Urinary bladder (tissue), 3 donors: ENCODE measurements at regions not wholly inside any gene's neighbourhood (a gene's known extent, or its start where the extent isn't known, plus 50 kb on each side); places are given as distances from the start of the nearest gene placed in this dataset.

ENCODE experiments used
- DNase-seq: peaks from one replicate; pipeline ENCODE4 v3.0.0-alpha.2; 2015; ENCODE audit errors: extremely low spot score
- H3K27ac ChIP-seq: one replicate; pipeline ENCODE4 v1.5.1; 2013; ENCODE audit warnings: low read depth, mild to moderate bottlenecking, moderate library complexity
- H3K36me3 ChIP-seq: one replicate; pipeline ENCODE4 v1.6.1; 2013; ENCODE audit warnings: mild to moderate bottlenecking, moderate library complexity; ENCODE audit not compliant: insufficient read depth
- H3K4me1 ChIP-seq: one replicate; pipeline ENCODE4 v1.6.1; 2013; ENCODE audit warnings: mild to moderate bottlenecking, moderate library complexity; ENCODE audit not compliant: insufficient read depth
- H3K4me3 ChIP-seq: one replicate; pipeline ENCODE4 v1.5.1; 2013; ENCODE audit warnings: low read depth, low read length
- WGBS: extraction: QIAGEN DNeasy Blood & Tissue Kit; methylation state at CpG from one replicate; pipeline ENCODE4 v1.1.7; 2013; 5-methylcytosine and 5-hydroxymethylcytosine counted together
- donor health status: healthy with polysubstance abuse.
- donor health status: healthy.

GRCh38 chr5:116673453-116673852, 98.8 kb upstream of the SEMA6A start:
- Histone ChIP-seq H3K4me3 (no peak overlapping the region), H3K27ac (no peak overlapping the region), H3K36me3 (no peaks in the 10 kb centered on the region), H3K4me1 (no peaks in the 10 kb centered on the region)
- 98% methylated on average over 2 of the region's 2 CpGs for WGBS
- DNase-seq: no peak

- Histone ChIP-seq H3K27ac (no peak overlapping the region), H3K4me1 (no peaks in the 10 kb centered on the region), H3K36me3 (no peaks in the 10 kb centered on the region), H3K4me3 (no peak overlapping the region)
- no peak for DNase-seq
Observed at GRCh38 chr5:116672203-116672602, 97.6 kb upstream of the SEMA6A start.

GRCh38 chr5:116671211-116671736, 96.7 kb upstream of the SEMA6A start:
- Histone ChIP-seq H3K4me1 (no peaks in the 10 kb centered on the region), H3K27ac (no peak overlapping the region), H3K36me3 (no peaks in the 10 kb centered on the region), H3K4me3 (no peak overlapping the region)
- 100% methylated on average over 1 of the region's 1 CpG for WGBS
- no peak for DNase-seq

GRCh38 chr5:116669261-116670031, 94.8 kb upstream of the SEMA6A start:
- no peak for DNase-seq
- Histone ChIP-seq H3K36me3 (no peaks in the 10 kb centered on the region), H3K27ac (no peak overlapping the region), H3K4me1 (no peaks in the 10 kb centered on the region), H3K4me3 (no peak overlapping the region)
- 82% methylated on average over 4 of the region's 4 CpGs for WGBS

GRCh38 chr5:116668390-116668789, 93.8 kb upstream of the SEMA6A start:
- Histone ChIP-seq H3K4me3 (no peak overlapping the region), H3K27ac (no peak overlapping the region), H3K36me3 (no peaks in the 10 kb centered on the region), H3K4me1 (no peaks in the 10 kb centered on the region)
- WGBS: 59% methylated on average over 1 of the region's 1 CpG
- no peak for DNase-seq

- WGBS: 54% methylated on average over 3 of the region's 3 CpGs
- no peak overlapping the region for H3K4me3 ChIP-seq
- no peaks in the 10 kb centered on the region for H3K4me1 ChIP-seq
- no peak for DNase-seq
- H3K27ac ChIP-seq: no peak overlapping the region
- H3K36me3 ChIP-seq: no peaks in the 10 kb centered on the region
Observed at GRCh38 chr5:116666901-116667300, 92.3 kb upstream of the SEMA6A start.

- DNase-seq: no peak
- Histone ChIP-seq H3K36me3 (no peaks in the 10 kb centered on the region), H3K27ac (no peak overlapping the region), H3K4me1 (no peaks in the 10 kb centered on the region), H3K4me3 (no peak overlapping the region)
- WGBS: 75% methylated on average over 5 of the region's 5 CpGs
Observed at GRCh38 chr5:116664988-116665387, 90.4 kb upstream of the SEMA6A start.

GRCh38 chr5:116663081-116663480, 88.5 kb upstream of the SEMA6A start:
- Histone ChIP-seq H3K36me3 (no peaks in the 10 kb centered on the region), H3K4me1 (no peaks in the 10 kb centered on the region), H3K4me3 (no peak overlapping the region), H3K27ac (no peak overlapping the region)
- WGBS: 68% methylated on average over 1 of the region's 1 CpG
- DNase-seq: no peak

GRCh38 chr5:116661419-116661818, 86.8 kb upstream of the SEMA6A start:
- no peaks in the 10 kb centered on the region for H3K4me1 ChIP-seq
- 73% methylated on average over 4 of the region's 4 CpGs for WGBS
- no peak overlapping the region for H3K27ac ChIP-seq
- H3K4me3 ChIP-seq: no peak overlapping the region
- no peak for DNase-seq
- H3K36me3 ChIP-seq: no peaks in the 10 kb centered on the region

GRCh38 chr5:116660929-116661328, 86.3 kb upstream of the SEMA6A start:
- no peak for DNase-seq
- H3K27ac ChIP-seq: no peak overlapping the region
- no peaks in the 10 kb centered on the region for H3K36me3 ChIP-seq
- no peak overlapping the region for H3K4me3 ChIP-seq
- 98% methylated on average over 5 of the region's 5 CpGs for WGBS
- no peaks in the 10 kb centered on the region for H3K4me1 ChIP-seq

GRCh38 chr5:116658830-116659229, 84.2 kb upstream of the SEMA6A start:
- DNase-seq: no peak
- H3K36me3 ChIP-seq: no peaks in the 10 kb centered on the region
- H3K4me3 ChIP-seq: no peak overlapping the region
- WGBS: 81% methylated on average over 1 of the region's 1 CpG
- no peak overlapping the region for H3K27ac ChIP-seq
- no peaks in the 10 kb centered on the region for H3K4me1 ChIP-seq

GRCh38 chr5:116658141-116658540, 83.5 kb upstream of the SEMA6A start:
- Histone ChIP-seq H3K27ac (no peak overlapping the region), H3K4me3 (no peak overlapping the region), H3K4me1 (no peaks in the 10 kb centered on the region), H3K36me3 (no peaks in the 10 kb centered on the region)
- no peak for DNase-seq

GRCh38 chr5:116655431-116655830, 80.8 kb upstream of the SEMA6A start:
- Histone ChIP-seq H3K4me1 (no peaks in the 10 kb centered on the region), H3K36me3 (no peaks in the 10 kb centered on the region), H3K27ac (no peak overlapping the region), H3K4me3 (no peak overlapping the region)
- DNase-seq: no peak
- 96% methylated on average over 3 of the region's 3 CpGs for WGBS

- WGBS: 93% methylated on average over 3 of the region's 3 CpGs
Observed at GRCh38 chr5:116654925-116655324, 80.3 kb upstream of the SEMA6A start.

More at GRCh38 chr5:116654925-116655324, 80.3 kb upstream of the SEMA6A start:
- no peaks in the 10 kb centered on the region for H3K4me1 ChIP-seq
- H3K27ac ChIP-seq: no peak overlapping the region
- no peak for DNase-seq
- no peak overlapping the region for H3K4me3 ChIP-seq
- no peaks in the 10 kb centered on the region for H3K36me3 ChIP-seq
